GM13977 (cell line): ENCODE measurements at regions not wholly inside any gene's neighbourhood (a gene's known extent, or its start where the extent isn't known, plus 50 kb on each side); places are given as distances from the start of the nearest gene placed in this dataset.
"Not testable (repeated sequence)": the region's sequence is repeated elsewhere in the genome, so short reads cannot be mapped to it uniquely, and the experiment has no call there.

Experiments used
- DNase-seq: peaks from one replicate; pipeline ENCODE4 v3.0.0; 2012; ENCODE audit warnings: low spot score
- CTCF ChIP-seq: IDR thresholded peaks from 2 replicates; pipeline ENCODE4 v1.5.1; 2012; ENCODE audit warnings: mild to moderate bottlenecking, control low read depth; ENCODE audit not compliant: insufficient read depth; ENCODE audit errors: extremely low read depth, missing control alignments
- in situ Hi-C: fragments of 300-500 bp; cut with MboI; formaldehyde crosslinking; loops from one replicate; pipeline ENCODE4 v1.12.0; 2022; ENCODE audit warnings: low sequenced_read_pairs, low pct_unique_long_range_greater_than_20kb, mixed read lengths, inconsistent platforms; ENCODE audit not compliant: unreplicated experiment

GRCh38 chrX:65846974-65847373 lies 179.5 kb downstream of the MSN start:
- no peak for TF ChIP-seq CTCF
- in situ Hi-C loops: no loop called here

GRCh38 chrX:65841263-65841662 lies 173.8 kb downstream of the MSN start:
- no peak for TF ChIP-seq CTCF
- in situ Hi-C loops: no loop called here
- DNase-seq: no peak

More at GRCh38 chrX:65846974-65847373, 179.5 kb downstream of the MSN start:
- DNase-seq: no peak

GRCh38 chrX:65838674-65839073 lies 171.2 kb downstream of the MSN start:
- in situ Hi-C loops: no loop called here
- TF ChIP-seq CTCF: no peak
- no peak for DNase-seq

GRCh38 chrX:65837875-65838549 lies 170.6 kb downstream of the MSN start:
- no peak for DNase-seq
- in situ Hi-C loops: no loop called here
- no peak for TF ChIP-seq CTCF

- in situ Hi-C loops: no loop called here
These were observed 163.8 kb downstream of the MSN start for GRCh38 chrX:65831268-65831667.

GRCh38 chrX:65828599-65828998 lies 161.1 kb downstream of the MSN start:
- DNase-seq: no peak
- in situ Hi-C loops: no loop called here
- TF ChIP-seq CTCF: no peak

More at GRCh38 chrX:65831268-65831667, 163.8 kb downstream of the MSN start:
- DNase-seq: no peak
- no peak for TF ChIP-seq CTCF

GRCh38 chrX:65825226-65825625 lies 157.8 kb downstream of the MSN start:
- in situ Hi-C loops, DNase-seq: not testable (repeated sequence)
